IMR-90 (cell line): ENCODE measurements at regions not wholly inside any gene's neighbourhood (a gene's known extent, or its start where the extent isn't known, plus 50 kb on each side); places are given as distances from the start of the nearest gene placed in this dataset.

Experiments used
- ATAC-seq: fragments of 200-7000 bp; cut with Tn5 transposase; 2 replicates; pipeline ENCODE4 v1.9.1; 2020; ENCODE audit warnings: low read depth, mild to moderate bottlenecking, moderate library complexity
- BruUV-seq: library from RNA; stranded (reverse); fragments of 400-500 nt; replicated peaks from 2 replicates; lab custom pipeline; 2021; lab: Mats Ljungman, UMichigan
- CTCF ChIA-PET: fragments of 300-600 bp; formaldehyde crosslinking; extraction: SDS; loops from one replicate; lab custom pipeline; 2021; ENCODE audit warnings: antibody characterized with exemption; lab: Yijun Ruan, JAX
- POLR2A ChIA-PET: fragments of 300-600 bp; sonication (Branson Sonifier 250); formaldehyde crosslinking; loops from one replicate; lab custom pipeline; 2022; ENCODE audit warnings: antibody characterized with exemption; ENCODE audit not compliant: unreplicated experiment; lab: Charles Lee
- DNase-seq: peaks from one replicate; pipeline ENCODE4 v3.0.0; 2013
- H2AFZ ChIP-seq: replicated peaks from 2 replicates; pipeline ENCODE3; 2013; ENCODE audit warnings: low read length, mild to moderate bottlenecking; ENCODE audit not compliant: poor library complexity
- H2AK5ac ChIP-seq: 2 replicates; pipeline ENCODE4 v1.6.1; 2013; ENCODE audit warnings: low read depth, low read length, inconsistent platforms
- H2AK9ac ChIP-seq: replicated peaks from 2 replicates; pipeline ENCODE3; 2013; ENCODE audit warnings: mild to moderate bottlenecking, low read depth, low read length, moderate library complexity; ENCODE audit not compliant: poor library complexity
- H2BK120ac ChIP-seq: 2 replicates; pipeline ENCODE4 v1.6.1; 2013; ENCODE audit warnings: low read depth, low read length, inconsistent platforms
- H2BK15ac ChIP-seq: 3 replicates; pipeline ENCODE4 v1.6.1; 2013; ENCODE audit warnings: low read depth, low read length, inconsistent platforms
- H2BK20ac ChIP-seq: 2 replicates; pipeline ENCODE4 v1.6.1; 2013; ENCODE audit warnings: low read depth, mild to moderate bottlenecking, inconsistent platforms, low read length, moderate library complexity
- H2BK5ac ChIP-seq: 2 replicates; pipeline ENCODE4 v1.6.1; 2013; ENCODE audit warnings: mild to moderate bottlenecking, low read depth, low read length, inconsistent platforms; ENCODE audit not compliant: poor library complexity, severe bottlenecking
- H3K14ac ChIP-seq: replicated peaks from 2 replicates; pipeline ENCODE4 v1.6.1; 2013; ENCODE audit warnings: low read depth, low read length, inconsistent platforms
- H3K18ac ChIP-seq: 2 replicates; pipeline ENCODE4 v1.6.1; 2013; ENCODE audit warnings: low read depth, low read length, control low read depth
- H3K23ac ChIP-seq: 2 replicates; pipeline ENCODE4 v1.6.1; 2013; ENCODE audit warnings: low read depth, low read length, inconsistent platforms
- H3K27ac ChIP-seq: 2 replicates; pipeline ENCODE4 v1.5.1; 2013; ENCODE audit warnings: mild to moderate bottlenecking, control low read depth, low read length; ENCODE audit not compliant: insufficient read depth
- H3K27me3 ChIP-seq: 2 replicates; pipeline ENCODE4 v1.6.1; 2013; ENCODE audit warnings: low read length; ENCODE audit not compliant: control insufficient read depth, insufficient read depth
- H3K36me3 ChIP-seq: 2 replicates; pipeline ENCODE4 v1.6.1; 2013; ENCODE audit warnings: low read length, mixed read lengths; ENCODE audit not compliant: control insufficient read depth, insufficient read depth
- H3K4ac ChIP-seq: 2 replicates; pipeline ENCODE4 v1.6.1; 2013; ENCODE audit warnings: low read depth, low read length, inconsistent platforms
- H3K4me1 ChIP-seq: 2 replicates; pipeline ENCODE4 v1.6.1; 2013; ENCODE audit warnings: low read length, mixed read lengths; ENCODE audit not compliant: control insufficient read depth, insufficient read depth
- H3K4me2 ChIP-seq: 2 replicates; pipeline ENCODE4 v1.6.1; 2013; ENCODE audit warnings: low read depth, mild to moderate bottlenecking, control low read depth, low read length, moderate library complexity
- H3K4me3 ChIP-seq: 2 replicates; pipeline ENCODE4 v1.5.1; 2013; ENCODE audit warnings: low read depth, mild to moderate bottlenecking, control low read depth, low read length, moderate library complexity; ENCODE audit not compliant: insufficient read depth
- H3K56ac ChIP-seq: 2 replicates; pipeline ENCODE4 v1.6.1; 2013; ENCODE audit warnings: low read length, inconsistent platforms; ENCODE audit not compliant: insufficient read depth; ENCODE audit errors: extremely low read depth
- H3K79me1 ChIP-seq, 2 experiments: 2 replicates each; pipeline ENCODE4 v1.6.1; 2013; ENCODE audit warnings: low read length in 2 of 2, inconsistent platforms in 1 of 2, low read depth in 1 of 2
- H3K9ac ChIP-seq: 2 replicates; pipeline ENCODE4 v1.6.1; 2013; ENCODE audit warnings: low read depth, low read length, control low read depth
- H3K9me1 ChIP-seq: 2 replicates; pipeline ENCODE4 v1.6.1; 2013; ENCODE audit warnings: low read length, inconsistent platforms; ENCODE audit not compliant: insufficient read depth
- H3K9me3 ChIP-seq: 2 replicates; pipeline ENCODE4 v1.6.1; 2013; ENCODE audit warnings: low read length; ENCODE audit not compliant: control insufficient read depth, insufficient read depth
- H4K20me1 ChIP-seq: 2 replicates; pipeline ENCODE4 v1.6.1; 2013; ENCODE audit warnings: low read length, inconsistent platforms; ENCODE audit not compliant: insufficient read depth
- H4K5ac ChIP-seq: 2 replicates; pipeline ENCODE4 v1.6.1; 2013; ENCODE audit warnings: mild to moderate bottlenecking, low read depth, low read length, control low read depth
- H4K8ac ChIP-seq, 2 experiments: 2 replicates each; pipeline ENCODE4 v1.6.1; 2013; ENCODE audit warnings: low read depth in 2 of 2, low read length in 2 of 2, control low read depth in 1 of 2, inconsistent platforms in 1 of 2
- H4K91ac ChIP-seq: 2 replicates; pipeline ENCODE4 v1.6.1; 2013; ENCODE audit warnings: low read depth, low read length, inconsistent platforms; ENCODE audit not compliant: insufficient read depth
- BHLHE40 ChIP-seq: fragments of 150-350 bp; IDR thresholded peaks from 2 replicates; pipeline ENCODE4 v1.6.1; 2016; ENCODE audit warnings: mild to moderate bottlenecking, low read depth, low read length
- CEBPB ChIP-seq: IDR thresholded peaks from 2 replicates; pipeline ENCODE4 v1.6.1; 2012; ENCODE audit warnings: low read depth, low read length, improper control_type of control experiment
- CHD1 ChIP-seq: IDR thresholded peaks from 2 replicates; pipeline ENCODE4 v1.6.1; 2012; ENCODE audit warnings: low read depth, low read length, improper control_type of control experiment
- ELK1 ChIP-seq: fragments of 150-350 bp; IDR thresholded peaks from 2 replicates; pipeline ENCODE4 v1.6.1; 2016; ENCODE audit warnings: low read depth, mild to moderate bottlenecking, low read length, moderate library complexity, borderline replicate concordance
- FOS ChIP-seq: fragments of 150-350 bp; IDR thresholded peaks from 2 replicates; pipeline ENCODE4 v1.6.1; 2016; ENCODE audit warnings: low read depth, low read length
- MAFK ChIP-seq: IDR thresholded peaks from 2 replicates; pipeline ENCODE4 v1.6.1; 2012; ENCODE audit warnings: low read depth, low read length, improper control_type of control experiment
- MAZ ChIP-seq: IDR thresholded peaks from 2 replicates; pipeline ENCODE4 v1.6.1; 2012; ENCODE audit warnings: low read depth, mild to moderate bottlenecking, low read length, improper control_type of control experiment, moderate library complexity, borderline replicate concordance
- MXI1 ChIP-seq: IDR thresholded peaks from 2 replicates; pipeline ENCODE4 v1.6.1; 2012; ENCODE audit warnings: low read depth, mild to moderate bottlenecking, low read length, moderate library complexity, borderline replicate concordance
- NFE2L2 ChIP-seq: fragments of 150-350 bp; IDR thresholded peaks from 2 replicates; pipeline ENCODE4 v1.6.1; 2016; ENCODE audit warnings: low read depth, mild to moderate bottlenecking, low read length
- POLR2A ChIP-seq: IDR thresholded peaks from 2 replicates; pipeline ENCODE4 v1.6.1; 2012; ENCODE audit warnings: mild to moderate bottlenecking, low read depth, low read length
- RAD21 ChIP-seq: IDR thresholded peaks from 2 replicates; pipeline ENCODE4 v1.6.1; 2012; ENCODE audit warnings: low read length, improper control_type of control experiment
- RCOR1 ChIP-seq: IDR thresholded peaks from 2 replicates; pipeline ENCODE4 v1.6.1; 2012; ENCODE audit warnings: mild to moderate bottlenecking, low read length, improper control_type of control experiment; ENCODE audit not compliant: insufficient replicate concordance
- RFX5 ChIP-seq: IDR thresholded peaks from 2 replicates; pipeline ENCODE4 v1.8.0; 2012; ENCODE audit warnings: low read depth, mild to moderate bottlenecking, low read length, moderate library complexity
- SMC3 ChIP-seq: fragments of 150-350 bp; IDR thresholded peaks from 2 replicates; pipeline ENCODE4 v1.6.1; 2016; ENCODE audit warnings: low read depth, mild to moderate bottlenecking, antibody characterized with exemption, low read length, moderate library complexity
- USF2 ChIP-seq: fragments of 150-350 bp; IDR thresholded peaks from 2 replicates; pipeline ENCODE4 v1.6.1; 2017; ENCODE audit warnings: mild to moderate bottlenecking, antibody characterized with exemption, low read length, low read depth
- dilution Hi-C: fragments of 300-500 bp; cut with HindIII; formaldehyde crosslinking; loops from one replicate; pipeline ENCODE4 v1.14.3; 2018; ENCODE audit warnings: low sequenced_read_pairs; ENCODE audit not compliant: unreplicated experiment
- in situ Hi-C: fragments of 300-500 bp; cut with MboI; formaldehyde crosslinking; loops from 3 replicates; pipeline ENCODE4 v1.14.3; 2019; ENCODE audit warnings: low sequenced_read_pairs, inconsistent platforms, mixed read lengths
- intact Hi-C: fragments of 100-400 bp; cut with micrococcal nuclease; formaldehyde crosslinking; loops from 2 replicates; pipeline ENCODE4 v1.10.0; 2022
- TF ChIP-seq, protein P1 (sequence below): conservative IDR thresholded peaks from 2 replicates; pipeline ENCODE4 v1.5.1; 2012; ENCODE audit warnings: mild to moderate bottlenecking, low read depth, low read length, improper control_type of control experiment

GRCh38 chrX:82734140-82734539 is 774.0 kb upstream of the POU3F4 start:
- dilution Hi-C loops, result no loop called here
- no peaks in the 10 kb centered on the region for H3K27me3 ChIP-seq
- H3K4me3 ChIP-seq, result no peak overlapping the region
- no peak overlapping the region for H3K27ac ChIP-seq
- ATAC-seq, result no peak
- H3K9ac ChIP-seq, result no peak overlapping the region
- no peak overlapping the region for H2BK5ac ChIP-seq
- no peaks in the 10 kb centered on the region for H3K79me1 ChIP-seq
- BruUV-seq, result no TSS peak
- no peak overlapping the region for H3K23ac ChIP-seq
- H3K18ac ChIP-seq, result no peak overlapping the region
- H2AFZ ChIP-seq, result no peak overlapping the region
- H3K9me1 ChIP-seq, result no peaks in the 10 kb centered on the region
- no peaks in the 10 kb centered on the region for H3K36me3 ChIP-seq
- no peak overlapping the region for H3K4ac ChIP-seq
- no peak overlapping the region for H2BK15ac ChIP-seq
- no peak overlapping the region for H3K56ac ChIP-seq
- H3K4me1 ChIP-seq, result no peaks in the 10 kb centered on the region
- H4K20me1 ChIP-seq, result no peaks in the 10 kb centered on the region
- POLR2A ChIA-PET, result no interaction called here
- H3K4me2 ChIP-seq, result no peak overlapping the region
- H2AK5ac ChIP-seq, result no peak overlapping the region
- no peak overlapping the region for H4K5ac ChIP-seq
- no peak overlapping the region for H2BK120ac ChIP-seq
- in situ Hi-C loops, result no loop called here
- no peak overlapping the region for H2BK20ac ChIP-seq
- no peak overlapping the region for H3K14ac ChIP-seq
- DNase-seq, result no peak
- CTCF ChIA-PET, result no interaction called here
- no peak overlapping the region for H4K8ac ChIP-seq
- H2AK9ac ChIP-seq, result no peak overlapping the region
- H4K91ac ChIP-seq, result no peak overlapping the region
- TF ChIP-seq CEBPB (no peak), CHD1 (no peak), MAFK (no peak), USF2 (no peak), RAD21 (no peak), SMC3 (no peak), POLR2A (no peak), ELK1 (no peak), RCOR1 (no peak), FOS (no peak), NFE2L2 (no peak), MXI1 (no peak), BHLHE40 (no peak), MAZ (no peak), RFX5 (no peak)
- TF ChIP-seq, protein P1, sequence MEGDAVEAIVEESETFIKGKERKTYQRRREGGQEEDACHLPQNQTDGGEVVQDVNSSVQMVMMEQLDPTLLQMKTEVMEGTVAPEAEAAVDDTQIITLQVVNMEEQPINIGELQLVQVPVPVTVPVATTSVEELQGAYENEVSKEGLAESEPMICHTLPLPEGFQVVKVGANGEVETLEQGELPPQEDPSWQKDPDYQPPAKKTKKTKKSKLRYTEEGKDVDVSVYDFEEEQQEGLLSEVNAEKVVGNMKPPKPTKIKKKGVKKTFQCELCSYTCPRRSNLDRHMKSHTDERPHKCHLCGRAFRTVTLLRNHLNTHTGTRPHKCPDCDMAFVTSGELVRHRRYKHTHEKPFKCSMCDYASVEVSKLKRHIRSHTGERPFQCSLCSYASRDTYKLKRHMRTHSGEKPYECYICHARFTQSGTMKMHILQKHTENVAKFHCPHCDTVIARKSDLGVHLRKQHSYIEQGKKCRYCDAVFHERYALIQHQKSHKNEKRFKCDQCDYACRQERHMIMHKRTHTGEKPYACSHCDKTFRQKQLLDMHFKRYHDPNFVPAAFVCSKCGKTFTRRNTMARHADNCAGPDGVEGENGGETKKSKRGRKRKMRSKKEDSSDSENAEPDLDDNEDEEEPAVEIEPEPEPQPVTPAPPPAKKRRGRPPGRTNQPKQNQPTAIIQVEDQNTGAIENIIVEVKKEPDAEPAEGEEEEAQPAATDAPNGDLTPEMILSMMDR, result no peak
- no peaks in the 10 kb centered on the region for H3K9me3 ChIP-seq
- intact Hi-C loops, result no loop called here
